DMS153 treated with DMSO at 0.1 percent for 48 hours (cell line): ENCODE measurements at regions not wholly inside any gene's neighbourhood (a gene's known extent, or its start where the extent isn't known, plus 50 kb on each side); places are given as distances from the start of the nearest gene placed in this dataset.
"Not testable (repeated sequence)": the region's sequence is repeated elsewhere in the genome, so short reads cannot be mapped to it uniquely, and the experiment has no call there.

Experiments
- DNase-seq: peaks from one replicate; lab custom pipeline; 2025; ENCODE audit not compliant: unreplicated experiment; lab: John Stamatoyannopoulos, UW

- no peak for DNase-seq
Measured at GRCh38 chr22:23397613-23398567, 182.2 kb downstream of the IGLL1 start.

- no peak for DNase-seq
Measured at GRCh38 chr22:23397008-23397612, 183.0 kb downstream of the IGLL1 start.

- DNase-seq: no peak
Measured at GRCh38 chr22:23396362-23397007, 183.6 kb downstream of the IGLL1 start.

- no peak for DNase-seq
Measured at GRCh38 chr22:23395530-23396361, 184.3 kb downstream of the IGLL1 start.

GRCh38 chr22:23394525-23395326 is 185.4 kb downstream of the IGLL1 start:
- no peak for DNase-seq

GRCh38 chr22:23393721-23394320 is 186.3 kb downstream of the IGLL1 start:
- no peak for DNase-seq

- not testable (repeated sequence) for DNase-seq
Measured at GRCh38 chr22:23393199-23393598, 186.9 kb downstream of the IGLL1 start.

- DNase-seq: no peak
Measured at GRCh38 chr22:23392420-23393121, 187.5 kb downstream of the IGLL1 start.

- no peak for DNase-seq
Measured at GRCh38 chr22:23391022-23391421, 189.1 kb downstream of the IGLL1 start.

- DNase-seq: no peak
Measured at GRCh38 chr22:23389271-23390071, 190.6 kb downstream of the IGLL1 start.

- no peak for DNase-seq
Measured at GRCh38 chr22:23388517-23388890, 191.6 kb downstream of the IGLL1 start.

- no peak for DNase-seq
Measured at GRCh38 chr22:23387827-23388516, 192.1 kb downstream of the IGLL1 start.

GRCh38 chr22:23386822-23387580 is 193.1 kb downstream of the IGLL1 start:
- DNase-seq: no peak

GRCh38 chr22:23385678-23386631 is 194.1 kb downstream of the IGLL1 start:
- DNase-seq: peak; percentile 66

GRCh38 chr22:23384923-23385677 is 195.0 kb downstream of the IGLL1 start:
- DNase-seq: no peak
